CD14-positive monocyte (primary cell): ENCODE measurements at regions not wholly inside any gene's neighbourhood (a gene's known extent, or its start where the extent isn't known, plus 50 kb on each side); places are given as distances from the start of the nearest gene placed in this dataset.

Source experiments
- DNase-seq, 3 donors: peaks; one replicate each; pipeline ENCODE4 v3.0.0-alpha.2; 2011 to 2022
- H2AFZ ChIP-seq: 2 replicates; pipeline ENCODE4 v1.6.0; 2012; ENCODE audit warnings: mild to moderate bottlenecking, low read depth, low read length, inconsistent platforms; ENCODE audit not compliant: insufficient read depth, poor library complexity, severe bottlenecking
- H3K27ac ChIP-seq, 2 donors: 1 replicate in 1 of 2; 2 replicates in 1 of 2; pipeline ENCODE4 v1.5.1; 2012 to 2013; ENCODE audit warnings: low read length in 2 of 2, control low read depth in 1 of 2, inconsistent platforms in 1 of 2, low read depth in 1 of 2, mild to moderate bottlenecking in 1 of 2
- H3K27me3 ChIP-seq, 2 donors: one replicate each; pipeline versions ENCODE4 v1.6.0 to v1.6.1; 2011 to 2013; ENCODE audit warnings: low read length in 2 of 2; ENCODE audit not compliant: control insufficient read depth in 2 of 2, insufficient read depth in 2 of 2
- H3K36me3 ChIP-seq, 2 donors: replicated peaks in 1 of 2; 1 replicate in 1 of 2; 2 replicates in 1 of 2; pipeline versions ENCODE4 v1.5.1 to v1.6.1; 2012 to 2013; ENCODE audit warnings: low read length in 2 of 2, control low read depth in 1 of 2, inconsistent platforms in 1 of 2, mild to moderate bottlenecking in 1 of 2; ENCODE audit not compliant: insufficient read depth in 2 of 2, control insufficient read depth in 1 of 2
- H3K4me1 ChIP-seq, 2 donors: 1 replicate in 1 of 2; 2 replicates in 1 of 2; pipeline versions ENCODE4 v1.5.1 to v1.6.1; 2012 to 2013; ENCODE audit warnings: low read length in 2 of 2, control low read depth in 1 of 2, inconsistent platforms in 1 of 2, mild to moderate bottlenecking in 1 of 2, moderate library complexity in 1 of 2; ENCODE audit not compliant: insufficient read depth in 2 of 2, control insufficient read depth in 1 of 2
- H3K4me2 ChIP-seq: replicated peaks from 2 replicates; pipeline ENCODE3; 2012; ENCODE audit warnings: low read length, moderate library complexity, mild to moderate bottlenecking; ENCODE audit not compliant: poor library complexity, severe bottlenecking; ENCODE audit errors: extremely low read depth
- H3K4me3 ChIP-seq, 3 experiments: fragments of 200-600 bp in 1 of 3; sonication (generic) in 1 of 3; replicated peaks in 1 of 3; 1 replicate in 2 of 3; 2 replicates in 1 of 3; pipeline ENCODE4 v1.5.1; 2011 to 2013; ENCODE audit warnings: low read length in 3 of 3, mild to moderate bottlenecking in 3 of 3, control low read depth in 2 of 3, low read depth in 2 of 3, inconsistent platforms in 1 of 3, moderate library complexity in 1 of 3
- H3K79me2 ChIP-seq: 2 replicates; pipeline ENCODE4 v1.6.0; 2012; ENCODE audit warnings: mild to moderate bottlenecking, control low read depth, inconsistent platforms, low read length, moderate library complexity; ENCODE audit not compliant: insufficient read depth
- H3K9ac ChIP-seq: 2 replicates; pipeline ENCODE4 v1.6.0; 2017; ENCODE audit warnings: low read length, mild to moderate bottlenecking; ENCODE audit not compliant: insufficient read depth, poor library complexity, severe bottlenecking
- H3K9me3 ChIP-seq, 2 donors: replicated peaks in 1 of 2; 1 replicate in 1 of 2; 2 replicates in 1 of 2; pipeline versions ENCODE4 v1.5.1 to v1.6.1; 2012 to 2013; ENCODE audit warnings: low read length in 2 of 2, control low read depth in 1 of 2; ENCODE audit not compliant: control insufficient read depth in 1 of 2, insufficient read depth in 1 of 2
- H4K20me1 ChIP-seq: 2 replicates; pipeline ENCODE4 v1.6.0; 2012; ENCODE audit warnings: mild to moderate bottlenecking, low read length, control low read depth, moderate library complexity; ENCODE audit not compliant: insufficient read depth
- H3K27ac Mint-ChIP-seq, 7 donors: one replicate each; pipeline ENCODE4 v1.8.0; 2020; ENCODE audit warnings: mild to moderate bottlenecking in 7 of 7, mixed read lengths in 7 of 7, moderate library complexity in 6 of 7, inconsistent platforms in 2 of 7
- H3K27me3 Mint-ChIP-seq, 3 donors: one replicate each; pipeline ENCODE4 v1.8.0; 2021 to 2022; ENCODE audit warnings: low read depth in 3 of 3, mild to moderate bottlenecking in 3 of 3, mixed read lengths in 3 of 3, moderate library complexity in 3 of 3, inconsistent platforms in 1 of 3
- H3K36me3 Mint-ChIP-seq, 2 donors: one replicate each; pipeline ENCODE4 v1.8.0; 2020; ENCODE audit warnings: mixed read lengths in 2 of 2, inconsistent platforms in 1 of 2, mild to moderate bottlenecking in 1 of 2
- H3K4me1 Mint-ChIP-seq: one replicate; pipeline ENCODE4 v1.8.0; 2020; ENCODE audit warnings: mild to moderate bottlenecking, mixed read lengths
- H3K4me3 Mint-ChIP-seq, 2 donors: one replicate each; pipeline ENCODE4 v1.8.0; 2020; ENCODE audit warnings: mild to moderate bottlenecking in 2 of 2, mixed read lengths in 2 of 2, moderate library complexity in 1 of 2
- H3K9me3 Mint-ChIP-seq, 7 donors: one replicate each; pipeline ENCODE4 v1.8.0; 2020 to 2022; ENCODE audit warnings: mixed read lengths in 7 of 7, mild to moderate bottlenecking in 6 of 7, moderate library complexity in 6 of 7, inconsistent platforms in 2 of 7
- WGBS: methylation state at CpG from one replicate; pipeline ENCODE4 v1.1.5; 2013; ENCODE audit warnings: missing lambda C conversion rate; ENCODE audit not compliant: insufficient coverage; 5-methylcytosine and 5-hydroxymethylcytosine counted together
- intact Hi-C, 2 donors: fragments of 100-400 bp; cut with micrococcal nuclease; formaldehyde crosslinking; loops; one replicate each; pipeline versions ENCODE4 v1.15.0 to v1.15.1; 2023
- TF ChIP-seq, protein P1 (sequence below): fragments of 200-600 bp; IDR thresholded peaks from one replicate; pipeline ENCODE4 v1.8.0; 2022; ENCODE audit warnings: antibody characterized with exemption, mild to moderate bottlenecking

- Histone ChIP-seq H3K4me3 (no peak overlapping the region), H3K4me1 (no peaks in the 10 kb centered on the region), H3K27me3 (no peaks in the 10 kb centered on the region), H2AFZ (no peak overlapping the region), H3K79me2 (no peaks in the 10 kb centered on the region), H4K20me1 (no peaks in the 10 kb centered on the region), H3K9me3 (no peaks in the 10 kb centered on the region), H3K9ac (no peak overlapping the region), H3K4me2 (no peak overlapping the region), H3K27ac (no peak overlapping the region), H3K36me3 (no peaks in the 10 kb centered on the region)
- Mint-ChIP-seq H3K36me3 (no peaks in the 10 kb centered on the region), H3K9me3 (peaks cover 0 to 10% (median 2%) of the 10 kb centered on the region in 7 donors), H3K27ac (no peak overlapping the region), H3K4me3 (no peak overlapping the region), H3K4me1 (no peaks in the 10 kb centered on the region), H3K27me3 (peaks cover 0 to 2% (median 0%) of the 10 kb centered on the region in 3 donors)
- no CpG with 5 or more reads among the region's 2 CpGs for WGBS
- DNase-seq = no peak
- intact Hi-C loops = no loop called here
- TF ChIP-seq, protein P1, sequence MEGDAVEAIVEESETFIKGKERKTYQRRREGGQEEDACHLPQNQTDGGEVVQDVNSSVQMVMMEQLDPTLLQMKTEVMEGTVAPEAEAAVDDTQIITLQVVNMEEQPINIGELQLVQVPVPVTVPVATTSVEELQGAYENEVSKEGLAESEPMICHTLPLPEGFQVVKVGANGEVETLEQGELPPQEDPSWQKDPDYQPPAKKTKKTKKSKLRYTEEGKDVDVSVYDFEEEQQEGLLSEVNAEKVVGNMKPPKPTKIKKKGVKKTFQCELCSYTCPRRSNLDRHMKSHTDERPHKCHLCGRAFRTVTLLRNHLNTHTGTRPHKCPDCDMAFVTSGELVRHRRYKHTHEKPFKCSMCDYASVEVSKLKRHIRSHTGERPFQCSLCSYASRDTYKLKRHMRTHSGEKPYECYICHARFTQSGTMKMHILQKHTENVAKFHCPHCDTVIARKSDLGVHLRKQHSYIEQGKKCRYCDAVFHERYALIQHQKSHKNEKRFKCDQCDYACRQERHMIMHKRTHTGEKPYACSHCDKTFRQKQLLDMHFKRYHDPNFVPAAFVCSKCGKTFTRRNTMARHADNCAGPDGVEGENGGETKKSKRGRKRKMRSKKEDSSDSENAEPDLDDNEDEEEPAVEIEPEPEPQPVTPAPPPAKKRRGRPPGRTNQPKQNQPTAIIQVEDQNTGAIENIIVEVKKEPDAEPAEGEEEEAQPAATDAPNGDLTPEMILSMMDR = no peak
These were observed 360.3 kb downstream of the WDR11 start for GRCh38 chr10:121211446-121211845.

DNA sequence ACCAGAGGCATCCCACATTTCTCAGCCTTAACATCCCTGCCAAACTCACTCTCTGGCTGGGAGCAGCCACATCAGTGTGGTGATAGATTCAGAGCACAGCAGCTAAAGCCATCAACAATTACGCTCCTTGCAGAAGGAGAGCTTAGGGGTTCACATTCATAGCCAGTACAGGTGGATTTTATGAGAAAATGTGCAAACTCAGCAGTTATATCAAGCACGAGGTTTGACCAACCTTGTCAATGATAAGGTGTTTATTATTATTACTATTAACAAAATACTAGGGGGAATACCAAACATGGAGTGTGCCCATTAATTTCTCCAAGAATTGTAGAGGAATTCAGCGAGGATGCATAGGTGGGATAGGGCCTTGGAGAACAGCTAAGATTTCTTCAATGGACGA lies 362.3 kb downstream of the WDR11 start:
- no peaks in the 10 kb centered on the region for H3K36me3 ChIP-seq
- intact Hi-C loops = no loop called here
- no peak overlapping the region for H3K4me2 ChIP-seq
- no peak overlapping the region for H3K27ac ChIP-seq
- WGBS = 91% methylated on average over 3 of the region's 4 CpGs
- TF ChIP-seq, protein P1 = no peak
- no peaks in the 10 kb centered on the region for H3K79me2 ChIP-seq
- Mint-ChIP-seq H3K36me3 (no peaks in the 10 kb centered on the region), H3K27me3 (peaks cover 0 to 4% (median 3%) of the 10 kb centered on the region in 3 donors), H3K4me3 (no peak overlapping the region), H3K4me1 (no peaks in the 10 kb centered on the region), H3K27ac (no peak overlapping the region), H3K9me3 (peaks cover 0 to 6% (median 2%) of the 10 kb centered on the region in 7 donors)
- no peaks in the 10 kb centered on the region for H3K9me3 ChIP-seq
- DNase-seq = no peak
- no peaks in the 10 kb centered on the region for H3K4me1 ChIP-seq
- H3K27me3 ChIP-seq = no peaks in the 10 kb centered on the region
- no peak overlapping the region for H3K9ac ChIP-seq
- no peak overlapping the region for H3K4me3 ChIP-seq
- no peaks in the 10 kb centered on the region for H4K20me1 ChIP-seq
- no peak overlapping the region for H2AFZ ChIP-seq
